GM10847 (cell line): ENCODE measurements at regions not wholly inside any gene's neighbourhood (a gene's known extent, or its start where the extent isn't known, plus 50 kb on each side); places are given as distances from the start of the nearest gene placed in this dataset.

ENCODE experiments used
- POLR2A ChIP-seq: IDR thresholded peaks from 2 replicates; pipeline ENCODE4 v1.6.1; 2011; ENCODE audit not compliant: insufficient read length; ENCODE audit errors: extremely low read depth

GRCh38 chr3:72047221-72047871 is 262.4 kb upstream of the PROK2 start:
- no peak for TF ChIP-seq POLR2A

- TF ChIP-seq POLR2A: no peak
Measured at GRCh38 chr3:72044231-72044855, 259.4 kb upstream of the PROK2 start.

GRCh38 chr3:72043204-72044133 is 258.5 kb upstream of the PROK2 start:
- no peak for TF ChIP-seq POLR2A

GRCh38 chr3:72042397-72043203 is 257.7 kb upstream of the PROK2 start:
- TF ChIP-seq POLR2A: no peak

GRCh38 chr3:72041511-72041910 is 256.6 kb upstream of the PROK2 start:
- no peak for TF ChIP-seq POLR2A

GRCh38 chr3:72041076-72041475 is 256.1 kb upstream of the PROK2 start:
- no peak for TF ChIP-seq POLR2A

GRCh38 chr3:72039677-72040076 is 254.7 kb upstream of the PROK2 start:
- TF ChIP-seq POLR2A: no peak

- no peak for TF ChIP-seq POLR2A
Measured at GRCh38 chr3:72036899-72037298, 252.0 kb upstream of the PROK2 start.

- TF ChIP-seq POLR2A: no peak
Measured at GRCh38 chr3:72035606-72036005, 250.7 kb upstream of the PROK2 start.

- TF ChIP-seq POLR2A: no peak
Measured at GRCh38 chr3:72034986-72035385, 250.0 kb upstream of the PROK2 start.

GRCh38 chr3:72033666-72034428 is 248.9 kb upstream of the PROK2 start:
- TF ChIP-seq POLR2A: no peak

- no peak for TF ChIP-seq POLR2A
Measured at GRCh38 chr3:72032441-72033135, 247.6 kb upstream of the PROK2 start.

GRCh38 chr3:72031581-72031980 is 246.6 kb upstream of the PROK2 start:
- no peak for TF ChIP-seq POLR2A

GRCh38 chr3:72022027-72022426 is 237.1 kb upstream of the PROK2 start:
- no peak for TF ChIP-seq POLR2A

- no peak for TF ChIP-seq POLR2A
Measured at GRCh38 chr3:72021531-72021930, 236.6 kb upstream of the PROK2 start.
